ENCODE measurements at regions not wholly inside any gene's neighbourhood (a gene's known extent, or its start where the extent isn't known, plus 50 kb on each side); places are given as distances from the start of the nearest gene placed in this dataset.
A peak's percentile ranks its signal among the peaks of the same experiment; 100 is the strongest.

DNA sequence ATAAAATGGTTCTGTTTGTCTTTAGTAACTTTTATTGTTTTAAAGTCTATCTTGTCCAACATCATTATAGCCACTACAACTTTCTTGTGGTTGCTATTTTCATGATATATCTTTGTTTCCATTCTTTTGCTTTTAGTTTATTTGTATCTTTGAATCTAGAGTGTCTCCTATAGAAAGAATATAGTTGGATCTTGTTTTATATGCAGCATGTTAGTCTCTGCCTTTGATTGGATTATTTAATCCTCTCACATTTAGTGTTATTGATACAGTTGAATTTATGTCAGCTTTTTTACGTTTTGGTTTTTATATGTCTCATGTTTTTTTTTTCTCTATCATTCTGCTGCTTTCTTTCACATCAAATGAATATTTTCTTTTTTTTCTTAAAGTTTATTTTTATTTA is 98.1 kb downstream of the VSIG4 start:
- Mint-ChIP-seq H3K9me3 (peaks cover 73% of the 10 kb centered on the region), H3K27me3 (ENCODE audit: insufficient read depth) (no peaks in the 10 kb centered on the region), H3K4me1 (no peaks in the 10 kb centered on the region), H3K4me3 (no peak overlapping the region), H3K27ac (no peak overlapping the region), H3K36me3 (ENCODE audit: low read depth) (no peaks in the 10 kb centered on the region)
- Histone ChIP-seq H3K27me3 (ENCODE audit: control insufficient read depth, insufficient read depth, low read length, poor library complexity, severe bottlenecking) (no peaks in the 10 kb centered on the region), H3K27ac (ENCODE audit: low read depth, low read length) (no peak overlapping the region), H3K4me3 (ENCODE audit: low read length) (no peak overlapping the region), H3K9ac (ENCODE audit: extremely low read depth, low read length, poor library complexity, severe bottlenecking) (no peak overlapping the region), H3K4me1 (ENCODE audit: control insufficient read depth, insufficient read depth, low read length) (no peaks in the 10 kb centered on the region), H3K9me3 (ENCODE audit: control insufficient read depth, low read length) (no peaks in the 10 kb centered on the region), H3K36me3 (ENCODE audit: control insufficient read depth, insufficient read depth, low read length) (no peaks in the 10 kb centered on the region)
- no peak for DNase-seq
- TF ChIP-seq, protein P1, sequence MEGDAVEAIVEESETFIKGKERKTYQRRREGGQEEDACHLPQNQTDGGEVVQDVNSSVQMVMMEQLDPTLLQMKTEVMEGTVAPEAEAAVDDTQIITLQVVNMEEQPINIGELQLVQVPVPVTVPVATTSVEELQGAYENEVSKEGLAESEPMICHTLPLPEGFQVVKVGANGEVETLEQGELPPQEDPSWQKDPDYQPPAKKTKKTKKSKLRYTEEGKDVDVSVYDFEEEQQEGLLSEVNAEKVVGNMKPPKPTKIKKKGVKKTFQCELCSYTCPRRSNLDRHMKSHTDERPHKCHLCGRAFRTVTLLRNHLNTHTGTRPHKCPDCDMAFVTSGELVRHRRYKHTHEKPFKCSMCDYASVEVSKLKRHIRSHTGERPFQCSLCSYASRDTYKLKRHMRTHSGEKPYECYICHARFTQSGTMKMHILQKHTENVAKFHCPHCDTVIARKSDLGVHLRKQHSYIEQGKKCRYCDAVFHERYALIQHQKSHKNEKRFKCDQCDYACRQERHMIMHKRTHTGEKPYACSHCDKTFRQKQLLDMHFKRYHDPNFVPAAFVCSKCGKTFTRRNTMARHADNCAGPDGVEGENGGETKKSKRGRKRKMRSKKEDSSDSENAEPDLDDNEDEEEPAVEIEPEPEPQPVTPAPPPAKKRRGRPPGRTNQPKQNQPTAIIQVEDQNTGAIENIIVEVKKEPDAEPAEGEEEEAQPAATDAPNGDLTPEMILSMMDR (conservative IDR thresholded peaks at IDR 0.05) = no peak
- no CpG with 5 or more reads among the region's 1 CpG for WGBS, 2 experiments (ENCODE audit: insufficient coverage in 1 of 2, insufficient read length in 1 of 2)

- TF ChIP-seq, protein P1 (conservative IDR thresholded peaks at IDR 0.05) = no peak
- Histone ChIP-seq H3K36me3 (ENCODE audit: control insufficient read depth, insufficient read depth, low read length) (no peaks in the 10 kb centered on the region), H3K27ac (ENCODE audit: low read depth, low read length) (no peak overlapping the region), H3K9ac (ENCODE audit: extremely low read depth, low read length, poor library complexity, severe bottlenecking) (no peak overlapping the region), H3K27me3 (ENCODE audit: control insufficient read depth, insufficient read depth, low read length, poor library complexity, severe bottlenecking) (no peaks in the 10 kb centered on the region), H3K9me3 (ENCODE audit: control insufficient read depth, low read length) (no peaks in the 10 kb centered on the region), H3K4me3 (ENCODE audit: low read length) (no peak overlapping the region), H3K4me1 (ENCODE audit: control insufficient read depth, insufficient read depth, low read length) (no peaks in the 10 kb centered on the region)
- no peak for DNase-seq
- no CpG with 5 or more reads among the region's 2 CpGs for WGBS, 2 experiments (ENCODE audit: insufficient coverage in 1 of 2, insufficient read length in 1 of 2)
- H3K4me3 Mint-ChIP-seq = no peak overlapping the region
- H3K9me3 Mint-ChIP-seq = peaks cover 58% of the 10 kb centered on the region
- H3K27ac Mint-ChIP-seq = no peak overlapping the region
- no peaks in the 10 kb centered on the region for H3K36me3 Mint-ChIP-seq (ENCODE audit: low read depth)
- H3K27me3 Mint-ChIP-seq (ENCODE audit: insufficient read depth) = no peaks in the 10 kb centered on the region
- H3K4me1 Mint-ChIP-seq = no peaks in the 10 kb centered on the region
Measured at GRCh38 chrX:65933085-65933589, 106.7 kb downstream of the VSIG4 start.

DNA sequence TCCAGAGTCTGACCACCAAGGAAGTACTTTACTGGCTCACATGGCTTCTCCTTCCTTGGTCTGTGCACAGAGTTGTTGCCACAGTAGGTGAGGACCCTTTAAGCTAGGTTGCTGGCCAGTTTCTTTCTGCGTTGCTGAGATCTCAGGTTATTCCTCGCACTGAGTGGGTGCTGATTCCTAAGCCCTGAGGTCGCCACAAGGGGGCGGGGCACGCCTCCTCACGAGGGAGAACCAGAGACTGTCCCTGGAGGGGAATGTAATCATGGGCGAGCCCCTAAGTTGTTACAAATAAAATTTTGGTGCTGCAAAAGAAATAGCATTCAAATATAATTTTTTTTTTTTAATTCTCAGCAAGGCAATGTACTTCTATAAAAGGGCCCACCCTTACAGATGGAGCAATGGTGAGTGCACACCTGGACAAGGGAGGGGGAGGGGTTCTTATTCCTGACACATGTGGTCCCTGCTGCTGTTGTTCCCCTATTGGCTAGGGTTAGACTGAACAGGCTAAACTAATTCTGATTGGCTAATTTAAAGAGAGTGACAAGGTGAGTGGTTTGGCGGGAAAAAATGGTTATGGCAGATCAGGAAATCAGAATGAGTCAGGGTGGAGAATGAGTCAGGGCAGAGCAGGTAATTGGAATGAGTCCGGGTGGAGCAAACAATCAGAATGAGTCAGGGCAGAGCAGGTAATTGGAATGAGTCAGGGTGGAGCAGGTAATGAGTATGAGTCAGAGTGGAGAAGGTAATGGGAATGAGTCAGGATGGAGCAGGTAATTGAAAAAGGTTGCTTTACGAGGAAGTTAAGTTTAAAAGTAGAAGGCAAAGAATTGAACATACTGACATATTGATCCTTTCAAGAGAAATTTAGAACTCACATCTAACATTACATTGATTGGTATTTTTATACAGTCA is 107.5 kb downstream of the VSIG4 start:
- Histone ChIP-seq H3K4me3 (ENCODE audit: low read length) (no peak overlapping the region), H3K27ac (ENCODE audit: low read depth, low read length) (no peak overlapping the region), H3K27me3 (ENCODE audit: control insufficient read depth, insufficient read depth, low read length, poor library complexity, severe bottlenecking) (no peaks in the 10 kb centered on the region), H3K4me1 (ENCODE audit: control insufficient read depth, insufficient read depth, low read length) (no peaks in the 10 kb centered on the region), H3K36me3 (ENCODE audit: control insufficient read depth, insufficient read depth, low read length) (no peaks in the 10 kb centered on the region), H3K9ac (ENCODE audit: extremely low read depth, low read length, poor library complexity, severe bottlenecking) (no peak overlapping the region), H3K9me3 (ENCODE audit: control insufficient read depth, low read length) (no peaks in the 10 kb centered on the region)
- no peaks in the 10 kb centered on the region for H3K4me1 Mint-ChIP-seq
- H3K36me3 Mint-ChIP-seq (ENCODE audit: low read depth) = no peaks in the 10 kb centered on the region
- H3K4me3 Mint-ChIP-seq = no peak overlapping the region
- H3K9me3 Mint-ChIP-seq = peaks cover 59% of the 10 kb centered on the region
- peak; percentile 64 for DNase-seq
- WGBS, 2 experiments (ENCODE audit: insufficient coverage in 1 of 2, insufficient read length in 1 of 2) = 80 to 90% methylated on average over 1 to 8 of the region's 10 CpGs
- no peak overlapping the region for H3K27ac Mint-ChIP-seq
- H3K27me3 Mint-ChIP-seq (ENCODE audit: insufficient read depth) = peaks cover under 1% of the 10 kb centered on the region
- TF ChIP-seq, protein P1 (conservative IDR thresholded peaks at IDR 0.05) = peak; percentile 46

Measured in endodermal cell (in vitro differentiated cells).